HG03460 (cell line): ENCODE measurements at regions not wholly inside any gene's neighbourhood (a gene's known extent, or its start where the extent isn't known, plus 50 kb on each side); places are given as distances from the start of the nearest gene placed in this dataset.
"Not testable (repeated sequence)": the region's sequence is repeated elsewhere in the genome, so short reads cannot be mapped to it uniquely, and the experiment has no call there.

Source experiments
- ATAC-seq: cut with Tn5 transposase; IDR thresholded peaks from one replicate; pipeline ENCODE4 v1.9.1; 2021; ENCODE audit not compliant: unreplicated experiment

- no peak for ATAC-seq
These were observed 158.9 kb upstream of the FUT9 start for GRCh38 chr6:95856876-95857364.

- ATAC-seq = no peak
These were observed 149.9 kb upstream of the FUT9 start for GRCh38 chr6:95865857-95866256.

- no peak for ATAC-seq
These were observed 149.0 kb upstream of the FUT9 start for GRCh38 chr6:95866732-95867131.

GRCh38 chr6:95867205-95867604, 148.6 kb upstream of the FUT9 start:
- ATAC-seq = no peak

GRCh38 chr6:95877480-95877879, 138.3 kb upstream of the FUT9 start:
- ATAC-seq = no peak

- no peak for ATAC-seq
These were observed 135.9 kb upstream of the FUT9 start for GRCh38 chr6:95879856-95880255.

GRCh38 chr6:95882371-95882770, 133.4 kb upstream of the FUT9 start:
- ATAC-seq = no peak

GRCh38 chr6:95888711-95889110, 127.1 kb upstream of the FUT9 start:
- not testable (repeated sequence) for ATAC-seq

- no peak for ATAC-seq
These were observed 110.6 kb upstream of the FUT9 start for GRCh38 chr6:95905132-95905531.

- no peak for ATAC-seq
These were observed 98.7 kb upstream of the FUT9 start for GRCh38 chr6:95917034-95917433.

- no peak for ATAC-seq
These were observed 92.3 kb upstream of the FUT9 start for GRCh38 chr6:95923518-95923917.

GRCh38 chr6:95935736-95936135, 80.0 kb upstream of the FUT9 start:
- no peak for ATAC-seq

GRCh38 chr6:95946906-95947305, 68.9 kb upstream of the FUT9 start:
- ATAC-seq = no peak

- no peak for ATAC-seq
These were observed 67.5 kb upstream of the FUT9 start for GRCh38 chr6:95948324-95948723.

GRCh38 chr6:95949985-95950384, 65.8 kb upstream of the FUT9 start:
- ATAC-seq = no peak

- no peak for ATAC-seq
These were observed 57.1 kb upstream of the FUT9 start for GRCh38 chr6:95958686-95959085.

- ATAC-seq = no peak
These were observed 56.5 kb upstream of the FUT9 start for GRCh38 chr6:95959261-95959660.
